ENCODE measurements at regions not wholly inside any gene's neighbourhood (a gene's known extent, or its start where the extent isn't known, plus 50 kb on each side); places are given as distances from the start of the nearest gene placed in this dataset.

GRCh38 chr18:9025091-9025838 is 77.2 kb upstream of the NDUFV2 start:
- H3K4me3 ChIP-seq (ENCODE audit: low read depth, low read length) = no peak overlapping the region
- no peak for TF ChIP-seq CTCF (IDR thresholded peaks at IDR 0.05; ENCODE audit: low read depth, low read length)

GRCh38 chr18:9029131-9029530 is 73.4 kb upstream of the NDUFV2 start:
- TF ChIP-seq CTCF (IDR thresholded peaks at IDR 0.05; ENCODE audit: low read depth, low read length) = no peak
- no peak overlapping the region for H3K4me3 ChIP-seq (ENCODE audit: low read depth, low read length)

GRCh38 chr18:9032519-9032918 is 70.0 kb upstream of the NDUFV2 start:
- no peak for TF ChIP-seq CTCF (IDR thresholded peaks at IDR 0.05; ENCODE audit: low read depth, low read length)
- no peak overlapping the region for H3K4me3 ChIP-seq (ENCODE audit: low read depth, low read length)

- no peak overlapping the region for H3K4me3 ChIP-seq (ENCODE audit: low read depth, low read length)
- no peak for TF ChIP-seq CTCF (IDR thresholded peaks at IDR 0.05; ENCODE audit: low read depth, low read length)
These were observed 64.1 kb upstream of the NDUFV2 start for GRCh38 chr18:9038277-9038871.

GRCh38 chr18:9039441-9040071 is 62.9 kb upstream of the NDUFV2 start:
- no peak overlapping the region for H3K4me3 ChIP-seq (ENCODE audit: low read depth, low read length)
- TF ChIP-seq CTCF (IDR thresholded peaks at IDR 0.05; ENCODE audit: low read depth, low read length) = no peak

DNA sequence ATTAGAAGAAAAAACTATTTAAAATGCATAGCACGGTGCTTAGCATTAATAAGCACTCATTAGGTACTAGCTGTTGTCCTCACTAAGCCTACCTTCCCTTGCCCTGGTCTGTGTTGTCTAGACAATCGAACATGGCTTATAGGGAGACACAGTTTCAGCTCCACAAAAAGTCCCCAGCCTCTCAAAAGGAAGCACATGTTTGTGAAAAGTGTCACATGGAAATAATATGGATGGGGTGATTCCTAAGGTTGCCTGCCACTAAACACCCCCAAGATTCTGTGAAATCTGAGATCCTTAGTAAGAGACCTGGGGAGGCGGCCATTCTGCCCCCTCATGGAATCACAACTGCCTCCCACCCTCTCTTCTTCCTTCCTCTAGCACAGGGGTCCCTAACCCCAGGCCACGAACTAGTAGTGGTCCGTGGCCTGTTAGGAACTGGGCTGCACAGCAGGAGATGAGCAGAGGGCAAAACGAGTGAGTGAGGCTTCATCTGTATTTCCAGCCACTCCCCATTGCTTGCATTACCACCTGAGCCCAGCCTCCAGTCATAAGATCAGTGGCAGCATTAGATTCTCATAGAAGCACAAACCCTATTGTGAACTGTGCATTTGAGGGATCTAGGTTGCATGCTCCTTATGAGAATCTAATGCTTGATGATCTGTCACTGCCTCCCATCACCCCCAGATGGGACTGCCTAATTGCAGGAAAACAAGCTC is 59.6 kb upstream of the NDUFV2 start:
- TF ChIP-seq CTCF (IDR thresholded peaks at IDR 0.05; ENCODE audit: low read depth, low read length) = no peak
- H3K4me3 ChIP-seq (ENCODE audit: low read depth, low read length) = no peak overlapping the region
